GM19452 (cell line): ENCODE measurements at regions not wholly inside any gene's neighbourhood (a gene's known extent, or its start where the extent isn't known, plus 50 kb on each side); places are given as distances from the start of the nearest gene placed in this dataset.

Experiments
- ATAC-seq: cut with Tn5 transposase; IDR thresholded peaks from one replicate; pipeline ENCODE4 v1.9.1; 2021; ENCODE audit not compliant: unreplicated experiment

DNA sequence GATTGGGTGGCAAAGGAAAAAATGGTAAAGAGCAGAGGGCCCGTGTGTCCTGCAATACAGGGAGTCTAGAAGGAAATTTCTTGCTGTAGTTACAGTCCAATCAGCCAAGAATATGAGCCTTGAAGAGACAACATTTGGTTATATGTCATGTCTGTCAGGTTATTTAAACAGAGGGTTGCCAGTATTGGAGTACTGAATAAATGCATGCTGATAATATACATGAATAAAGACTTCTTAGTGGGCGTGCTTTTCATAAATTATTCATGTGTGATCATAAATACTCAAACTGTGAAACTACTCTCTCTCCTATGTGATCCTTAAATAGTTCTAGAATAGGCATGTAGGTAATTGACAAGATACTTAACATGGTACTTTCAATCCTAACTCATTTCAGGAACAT, 249.0 kb downstream of the CRPPA start:
- ATAC-seq: no peak

GRCh38 chr7:16171928-16172327, 249.4 kb downstream of the CRPPA start:
- no peak for ATAC-seq

- no peak for ATAC-seq
Measured at GRCh38 chr7:16170671-16171070, 250.7 kb downstream of the CRPPA start.

- ATAC-seq: no peak
Measured at GRCh38 chr7:16169537-16169936, 251.8 kb downstream of the CRPPA start.

DNA sequence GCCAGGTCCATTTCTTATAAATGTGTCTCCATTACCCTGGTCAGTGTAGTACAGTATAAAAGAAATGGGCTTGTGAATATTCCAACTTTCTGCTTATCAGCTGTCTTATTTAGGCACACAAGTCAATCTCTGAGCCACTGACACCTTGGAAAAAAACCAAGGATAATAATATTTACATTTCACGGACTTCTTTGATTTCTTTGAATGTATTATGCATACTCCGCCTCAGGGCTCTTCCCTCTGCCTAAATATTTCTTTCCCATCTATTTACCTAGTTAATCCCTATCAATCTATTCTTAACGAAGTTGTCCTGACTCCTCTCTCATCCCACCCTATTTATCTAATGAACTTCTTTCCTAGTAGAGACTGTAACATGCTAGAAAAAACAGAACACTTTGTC, 253.8 kb downstream of the CRPPA start:
- ATAC-seq: no peak

DNA sequence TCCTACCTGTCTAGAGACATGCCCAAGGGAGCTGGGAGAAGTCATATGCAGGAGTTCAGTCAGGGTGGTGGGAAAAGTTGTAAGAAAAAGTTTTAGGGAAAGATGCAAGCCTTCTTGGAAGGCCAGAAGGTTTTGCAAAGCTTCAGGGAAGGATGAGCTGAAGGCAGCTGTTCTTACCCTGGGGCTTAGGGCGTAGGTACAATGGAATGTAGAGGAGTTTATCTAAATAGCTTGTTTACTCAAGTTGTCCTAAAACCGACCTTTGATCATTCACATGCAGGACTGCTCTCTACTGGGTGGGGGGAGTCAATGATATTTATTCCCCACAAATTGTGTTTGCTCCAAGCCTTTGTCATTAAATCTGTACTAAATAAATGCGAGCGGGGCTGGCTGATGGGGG, 277.0 kb downstream of the CRPPA start:
- ATAC-seq: no peak

DNA sequence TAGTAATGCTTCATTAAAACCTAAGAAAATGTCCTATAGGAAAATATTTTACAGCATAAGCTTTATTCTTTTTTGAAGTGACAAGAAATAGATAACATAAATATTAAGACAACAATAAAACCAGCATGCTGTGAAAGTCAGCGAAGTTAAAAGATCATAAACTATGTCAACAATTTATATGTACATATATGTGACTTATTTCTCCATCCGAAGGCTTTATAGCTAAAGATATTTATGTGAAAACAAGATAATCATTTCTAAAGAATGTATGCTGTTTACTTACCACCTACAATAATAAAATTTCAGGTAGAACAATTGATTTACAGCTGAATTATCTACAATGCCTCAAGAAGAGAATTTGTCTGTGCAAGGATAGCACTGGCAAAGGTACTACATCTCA, 283.4 kb downstream of the CRPPA start:
- no peak for ATAC-seq

DNA sequence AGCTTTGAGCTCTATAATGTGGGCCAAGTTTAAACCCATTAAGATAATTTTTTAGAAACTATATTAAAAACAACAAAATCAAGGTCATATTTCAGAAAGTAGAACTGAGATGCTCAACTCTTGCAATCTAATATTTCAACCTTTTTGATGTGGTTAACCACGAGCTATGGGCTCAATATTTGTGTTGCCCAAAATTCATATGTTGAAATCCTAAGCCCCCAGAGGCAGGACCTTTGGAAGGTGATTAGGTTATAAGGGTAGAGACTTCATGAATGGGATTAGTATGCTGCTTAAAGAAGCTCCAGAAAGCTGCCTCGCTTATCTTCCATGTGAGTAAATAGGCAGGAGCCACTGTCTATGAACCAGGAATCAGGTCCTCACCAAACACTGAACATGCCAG, 284.4 kb downstream of the CRPPA start:
- ATAC-seq: no peak

- no peak for ATAC-seq
Measured at GRCh38 chr7:16135658-16136057, 285.7 kb downstream of the CRPPA start.

- ATAC-seq: no peak
Measured at GRCh38 chr7:16130111-16131110, 290.9 kb downstream of the CRPPA start.

- no peak for ATAC-seq
Measured at GRCh38 chr7:16129431-16130110, 291.8 kb downstream of the CRPPA start.

GRCh38 chr7:16123117-16123770, 298.1 kb downstream of the CRPPA start:
- ATAC-seq: no peak

DNA sequence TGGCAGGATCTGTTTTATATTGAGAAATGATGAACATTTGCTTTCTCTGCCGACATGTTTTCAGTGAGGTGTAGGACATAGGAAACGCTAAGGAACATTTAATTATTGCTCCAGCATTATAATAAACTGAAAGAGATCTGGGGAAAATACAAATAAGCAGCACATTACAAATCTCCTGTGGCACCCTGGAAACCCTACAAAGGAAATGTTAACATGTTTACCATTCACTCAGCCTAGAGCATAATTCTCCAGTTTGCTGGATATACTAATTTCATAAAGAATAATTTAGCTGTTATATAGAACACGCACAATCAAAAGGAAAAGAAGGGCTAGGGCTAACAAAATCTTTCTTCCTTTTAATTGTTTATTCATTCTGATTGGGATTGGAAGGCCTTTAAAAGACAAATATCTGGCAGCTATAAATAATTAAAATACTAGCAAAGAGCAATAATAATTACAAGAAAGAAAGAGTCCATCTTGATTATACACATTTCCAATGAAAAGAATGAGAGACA, 299.4 kb downstream of the CRPPA start:
- no peak for ATAC-seq

DNA sequence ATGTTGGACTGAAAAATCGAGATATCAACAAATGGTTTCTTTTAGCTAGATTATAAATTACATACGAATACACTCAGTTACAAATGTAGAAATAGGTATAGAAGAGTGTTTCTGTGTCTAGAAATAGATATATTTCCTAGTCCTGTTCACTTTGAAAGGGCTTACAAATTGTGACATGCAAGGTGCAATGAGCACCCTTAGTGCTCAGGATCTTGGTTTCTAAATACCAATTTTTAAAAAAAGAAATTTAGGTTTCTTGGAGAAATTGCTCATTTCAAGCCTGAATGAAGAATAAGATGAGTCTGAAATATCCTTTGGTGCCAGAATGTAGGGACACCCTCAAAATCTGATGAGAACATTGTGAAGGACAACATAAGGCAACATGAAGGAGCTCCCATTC, 306.0 kb downstream of the CRPPA start:
- ATAC-seq: no peak

DNA sequence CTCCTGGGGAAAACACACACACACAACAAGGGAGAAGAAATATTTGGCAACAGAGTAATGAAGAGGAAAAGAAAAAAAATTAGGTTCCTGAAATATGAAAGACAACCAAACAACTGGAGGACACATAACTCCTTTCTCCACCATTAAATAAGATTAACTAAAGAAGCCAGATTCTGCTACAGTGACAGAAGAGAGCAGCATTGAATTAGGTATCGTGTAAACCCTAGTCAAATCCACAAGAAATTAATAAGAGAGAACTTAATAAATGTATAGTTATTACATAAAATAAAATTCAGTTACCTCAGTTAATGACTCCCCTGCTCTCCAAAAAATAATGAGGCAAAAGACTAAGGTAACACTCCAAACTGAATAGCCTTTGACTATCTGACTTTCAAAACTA, 306.7 kb downstream of the CRPPA start:
- no peak for ATAC-seq

DNA sequence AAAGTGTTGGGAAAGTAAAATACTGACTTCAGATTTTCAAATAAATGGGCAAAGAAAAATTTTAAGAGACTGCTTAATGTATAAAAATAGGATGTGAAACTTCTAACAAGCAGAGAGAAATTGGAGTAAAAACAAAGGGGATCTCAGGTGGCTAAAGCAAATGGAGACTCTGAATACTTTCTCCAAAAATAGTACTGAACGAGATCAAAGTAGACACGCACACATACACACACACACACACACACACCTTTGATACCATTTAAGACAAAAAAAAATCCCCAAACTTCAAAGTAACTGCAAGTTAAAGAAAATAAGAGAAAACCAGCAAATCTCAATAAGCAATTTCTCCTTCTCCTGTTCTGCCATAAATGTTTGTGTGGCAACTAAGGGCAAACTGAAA, 307.3 kb downstream of the CRPPA start:
- ATAC-seq: no peak

- ATAC-seq: no peak
Measured at GRCh38 chr7:16113058-16113457, 308.3 kb downstream of the CRPPA start.

DNA sequence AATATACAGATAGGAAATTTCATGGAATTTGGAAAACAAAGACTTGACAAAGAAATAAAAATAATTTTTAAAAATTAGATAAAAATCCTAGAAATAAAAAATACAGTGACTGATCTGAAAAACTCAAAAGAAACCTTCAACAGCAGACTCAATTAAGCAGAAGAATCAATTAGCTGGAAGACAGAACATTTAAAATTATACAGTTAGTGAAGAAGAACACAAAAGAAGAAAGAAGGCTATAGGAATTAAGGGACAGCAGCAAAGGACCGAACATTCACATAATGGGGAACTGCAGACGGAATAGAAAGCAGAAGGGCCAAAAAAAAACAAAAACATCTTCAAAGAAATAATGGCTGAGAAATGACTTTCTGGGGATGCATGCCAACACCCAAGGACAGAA, 314.5 kb downstream of the CRPPA start:
- ATAC-seq: no peak

DNA sequence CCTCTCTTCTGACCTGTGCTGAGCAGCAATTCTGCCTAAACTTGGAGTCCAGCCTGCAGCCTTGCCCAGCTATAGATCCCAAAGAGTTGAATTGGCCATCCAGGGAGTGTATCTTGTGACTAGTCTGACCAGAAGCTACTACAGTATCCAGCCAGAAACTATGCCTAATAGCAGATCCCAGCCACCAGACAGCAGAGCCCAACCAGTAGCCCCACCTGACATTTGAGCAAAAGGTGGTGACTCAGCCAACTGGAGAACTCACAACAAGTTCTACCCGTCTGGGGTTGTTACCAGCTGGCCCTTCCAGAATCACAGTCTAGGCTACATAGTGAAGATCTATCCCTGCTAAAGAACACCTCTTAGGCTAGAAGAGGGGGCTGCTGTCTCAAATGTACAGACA, 315.0 kb downstream of the CRPPA start:
- ATAC-seq: no peak

- no peak for ATAC-seq
Measured at GRCh38 chr7:16099302-16099849, 322.0 kb downstream of the CRPPA start.

DNA sequence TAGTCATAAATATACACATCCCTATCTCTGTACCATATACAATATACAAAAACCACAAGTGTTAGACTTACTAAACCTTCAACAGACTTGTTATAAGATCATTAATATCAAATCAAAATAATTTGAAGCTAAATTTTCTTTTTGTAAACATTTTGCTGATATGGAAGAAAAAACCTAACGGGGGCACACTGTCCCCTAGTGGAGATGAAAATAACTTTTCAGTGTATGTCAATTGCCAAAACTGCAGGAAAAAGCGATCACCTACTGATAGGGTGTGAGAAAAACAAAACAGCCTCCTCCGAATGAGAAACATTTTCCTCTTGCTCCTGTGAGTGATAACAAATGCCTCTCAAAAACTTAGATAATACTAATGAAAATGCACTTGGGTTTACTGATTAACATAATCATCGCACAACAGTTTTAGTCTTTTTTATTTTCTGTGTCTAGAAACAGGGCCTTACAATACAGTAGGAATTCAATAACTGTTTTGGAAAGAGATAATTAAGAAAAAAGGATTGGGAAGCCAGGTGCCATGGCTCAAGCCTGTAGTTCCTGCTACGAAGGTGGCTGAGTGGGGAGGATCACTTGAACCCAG, 322.7 kb downstream of the CRPPA start:
- ATAC-seq: no peak
